Tibial nerve (tissue), 3 donors: ENCODE measurements at regions not wholly inside any gene's neighbourhood (a gene's known extent, or its start where the extent isn't known, plus 50 kb on each side); places are given as distances from the start of the nearest gene placed in this dataset.

ENCODE experiments used
- CTCF ChIP-seq, 5 experiments: fragments of 200-600 bp in 3 of 5; fragments of 450-650 bp in 2 of 5; sonication (generic) in 3 of 5; IDR thresholded peaks; one replicate each; pipeline ENCODE4 v1.5.1; 2016 to 2019; ENCODE audit warnings: antibody characterized with exemption in 5 of 5, mild to moderate bottlenecking in 3 of 5, moderate library complexity in 2 of 5
- POLR2A ChIP-seq, 2 donors: fragments of 450-650 bp; IDR thresholded peaks; one replicate each; pipeline ENCODE4 v1.6.1; 2017; ENCODE audit warnings: antibody characterized with exemption in 2 of 2, mild to moderate bottlenecking in 2 of 2, moderate library complexity in 2 of 2

GRCh38 chr13:99756281-99756680 is 215.3 kb downstream of the ZIC5 start:
- TF ChIP-seq CTCF (IDR thresholded peaks at IDR 0.05) = no peak
- no peak for TF ChIP-seq POLR2A (IDR thresholded peaks at IDR 0.05)
